Gastrocnemius medialis (tissue), 4 donors: ENCODE measurements at regions not wholly inside any gene's neighbourhood (a gene's known extent, or its start where the extent isn't known, plus 50 kb on each side); places are given as distances from the start of the nearest gene placed in this dataset.

Experiments used
- CTCF ChIP-seq, 5 experiments: fragments of 450-650 bp in 3 of 5; fragments of 200-600 bp in 2 of 5; sonication (generic) in 2 of 5; IDR thresholded peaks in 4 of 5; conservative IDR thresholded peaks in 1 of 5; 1 replicate in 4 of 5; 2 replicates in 1 of 5; pipeline ENCODE4 v1.5.1; 2016 to 2019; ENCODE audit warnings: antibody characterized with exemption in 5 of 5, mild to moderate bottlenecking in 3 of 5, moderate library complexity in 3 of 5
- POLR2A ChIP-seq, 2 donors: fragments of 450-650 bp; IDR thresholded peaks; one replicate each; pipeline ENCODE4 v1.6.1; 2017; ENCODE audit warnings: antibody characterized with exemption in 2 of 2, mild to moderate bottlenecking in 2 of 2, moderate library complexity in 2 of 2

DNA sequence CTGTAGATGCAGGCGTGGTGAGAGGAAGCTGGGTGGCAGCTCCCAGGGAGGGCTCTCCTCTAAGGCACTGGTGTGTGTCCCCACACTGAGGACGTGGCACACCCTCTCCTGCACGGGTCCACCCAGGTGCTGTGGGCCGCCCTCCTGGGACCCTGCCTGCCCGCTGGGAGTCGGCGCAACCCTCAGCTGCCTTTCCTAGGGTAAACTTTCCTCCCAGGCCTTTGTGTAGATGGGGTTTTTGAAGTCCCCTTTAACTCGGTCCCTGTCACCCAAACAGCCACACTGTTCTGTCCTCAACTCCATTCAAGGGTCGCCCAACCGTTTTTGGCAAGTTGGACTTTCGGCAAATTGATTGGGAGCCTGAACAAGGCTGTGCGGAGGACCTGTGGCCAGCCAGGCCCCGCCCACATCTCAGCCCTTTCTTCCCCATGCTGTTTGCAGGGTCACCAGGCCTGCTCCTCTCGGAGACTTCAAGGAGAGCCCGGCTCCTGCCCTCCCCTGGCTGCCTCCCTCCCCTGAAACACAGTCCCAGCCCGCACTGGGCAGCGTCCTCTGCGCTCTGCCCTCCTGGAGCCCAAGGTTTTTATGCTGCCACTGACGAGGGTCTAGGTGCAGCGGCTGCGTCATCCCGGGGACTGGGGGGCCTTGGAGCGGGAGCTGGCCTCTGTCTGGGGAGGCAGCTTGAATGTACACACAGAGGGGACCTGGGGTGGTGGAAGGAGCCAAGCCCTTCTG lies 1126.2 kb downstream of the BRD1 start:
- no peak for TF ChIP-seq CTCF (IDR thresholded peaks at IDR 0.05 in 4 of 5, conservative IDR thresholded peaks at IDR 0.05 in 1 of 5)
- no peak for TF ChIP-seq POLR2A (IDR thresholded peaks at IDR 0.05)
